Activated naive CD4-positive, alpha-beta T cell treated with anti-CD3 and anti-CD28 coated beads for 36 hours (primary cell): ENCODE measurements at regions not wholly inside any gene's neighbourhood (a gene's known extent, or its start where the extent isn't known, plus 50 kb on each side); places are given as distances from the start of the nearest gene placed in this dataset.
"Not testable (repeated sequence)": the region's sequence is repeated elsewhere in the genome, so short reads cannot be mapped to it uniquely, and the experiment has no call there.

Source experiments
- CTCF ChIA-PET: fragments of 350-600 bp; sonication (Branson Sonifier 250); formaldehyde crosslinking; loops from one replicate; lab custom pipeline; 2021; ENCODE audit warnings: antibody characterized with exemption; lab: Charles Lee
- DNase-seq: peaks from one replicate; pipeline ENCODE4 v3.0.0-alpha.2; 2020
- H3K27ac Mint-ChIP-seq: one replicate; pipeline ENCODE4 v1.8.0; 2021; ENCODE audit warnings: mild to moderate bottlenecking, mixed read lengths
- H3K27me3 Mint-ChIP-seq: one replicate; pipeline ENCODE4 v1.8.0; 2021; ENCODE audit warnings: low read depth, mixed read lengths
- H3K36me3 Mint-ChIP-seq: one replicate; pipeline ENCODE4 v1.8.0; 2021; ENCODE audit warnings: low read depth, mixed read lengths
- H3K4me1 Mint-ChIP-seq: one replicate; pipeline ENCODE4 v1.8.0; 2021; ENCODE audit warnings: low read depth, mixed read lengths
- H3K4me3 Mint-ChIP-seq: one replicate; pipeline ENCODE4 v1.8.0; 2021; ENCODE audit warnings: mild to moderate bottlenecking, moderate library complexity, mixed read lengths
- H3K9me3 Mint-ChIP-seq: one replicate; pipeline ENCODE4 v1.8.0; 2021; ENCODE audit warnings: mixed read lengths
- intact Hi-C: fragments of 100-400 bp; cut with micrococcal nuclease; formaldehyde crosslinking; loops from one replicate; pipeline ENCODE4 v1.15.1; 2023

GRCh38 chr4:131526686-131527085 lies 1622.4 kb upstream of the PCDH10 start:
- CTCF ChIA-PET = no interaction called here
- intact Hi-C loops = no loop called here
- H3K27ac Mint-ChIP-seq = no peak overlapping the region
- no peaks in the 10 kb centered on the region for H3K27me3 Mint-ChIP-seq
- no peaks in the 10 kb centered on the region for H3K36me3 Mint-ChIP-seq
- peaks cover 6% of the 10 kb centered on the region for H3K9me3 Mint-ChIP-seq
- no peak for DNase-seq
- no peaks in the 10 kb centered on the region for H3K4me1 Mint-ChIP-seq
- H3K4me3 Mint-ChIP-seq = no peak overlapping the region

GRCh38 chr4:131531087-131531486 lies 1618.0 kb upstream of the PCDH10 start:
- Mint-ChIP-seq H3K4me3 (no peak overlapping the region), H3K27me3 (no peaks in the 10 kb centered on the region), H3K9me3 (peaks cover 3% of the 10 kb centered on the region), H3K27ac (no peak overlapping the region), H3K36me3 (no peaks in the 10 kb centered on the region), H3K4me1 (no peaks in the 10 kb centered on the region)
- CTCF ChIA-PET = no interaction called here
- DNase-seq = no peak
- intact Hi-C loops = no loop called here

GRCh38 chr4:131534944-131535645 lies 1614.0 kb upstream of the PCDH10 start:
- H3K4me3 Mint-ChIP-seq = no peak overlapping the region
- no peak for DNase-seq
- peaks cover 11% of the 10 kb centered on the region for H3K9me3 Mint-ChIP-seq
- H3K27me3 Mint-ChIP-seq = no peaks in the 10 kb centered on the region
- H3K36me3 Mint-ChIP-seq = no peaks in the 10 kb centered on the region
- no peak overlapping the region for H3K27ac Mint-ChIP-seq
- intact Hi-C loops = no loop called here
- CTCF ChIA-PET = no interaction called here
- no peaks in the 10 kb centered on the region for H3K4me1 Mint-ChIP-seq

- Mint-ChIP-seq H3K4me1 (no peaks in the 10 kb centered on the region), H3K27ac (no peak overlapping the region), H3K36me3 (no peaks in the 10 kb centered on the region), H3K4me3 (no peak overlapping the region), H3K27me3 (no peaks in the 10 kb centered on the region), H3K9me3 (peaks cover 8% of the 10 kb centered on the region)
- intact Hi-C loops = no loop called here
- CTCF ChIA-PET = no interaction called here
- DNase-seq = no peak
Measured at GRCh38 chr4:131540256-131540655, 1608.8 kb upstream of the PCDH10 start.

GRCh38 chr4:131547506-131547981 lies 1601.5 kb upstream of the PCDH10 start:
- no peaks in the 10 kb centered on the region for H3K27me3 Mint-ChIP-seq
- H3K4me3 Mint-ChIP-seq = no peak overlapping the region
- H3K9me3 Mint-ChIP-seq = no peaks in the 10 kb centered on the region

GRCh38 chr4:131551306-131551705 lies 1597.8 kb upstream of the PCDH10 start:
- Mint-ChIP-seq H3K4me1 (no peaks in the 10 kb centered on the region), H3K4me3 (no peak overlapping the region), H3K36me3 (no peaks in the 10 kb centered on the region), H3K27ac (no peak overlapping the region), H3K9me3 (peaks cover 3% of the 10 kb centered on the region), H3K27me3 (no peaks in the 10 kb centered on the region)
- DNase-seq = no peak
- intact Hi-C loops = no loop called here
- CTCF ChIA-PET = no interaction called here

More at GRCh38 chr4:131547506-131547981, 1601.5 kb upstream of the PCDH10 start:
- Mint-ChIP-seq H3K4me1 (no peaks in the 10 kb centered on the region), H3K36me3 (no peaks in the 10 kb centered on the region), H3K27ac (no peak overlapping the region)
- DNase-seq = no peak
- CTCF ChIA-PET = no interaction called here
- intact Hi-C loops = no loop called here

GRCh38 chr4:131566026-131566425 lies 1583.1 kb upstream of the PCDH10 start:
- CTCF ChIA-PET = no interaction called here
- H3K4me1 Mint-ChIP-seq = no peaks in the 10 kb centered on the region

GRCh38 chr4:131584587-131584986 lies 1564.5 kb upstream of the PCDH10 start:
- CTCF ChIA-PET = interaction anchor here (0.6 kb wide), 1 partner anchor 39 kb away, joined by 3 read pairs; no protein-coding TSS in a partner anchor
- no peak overlapping the region for H3K27ac Mint-ChIP-seq
- peaks cover 2% of the 10 kb centered on the region for H3K9me3 Mint-ChIP-seq
- no peak for DNase-seq
- no peaks in the 10 kb centered on the region for H3K4me1 Mint-ChIP-seq
- H3K36me3 Mint-ChIP-seq = no peaks in the 10 kb centered on the region
- intact Hi-C loops = no loop called here
- no peaks in the 10 kb centered on the region for H3K27me3 Mint-ChIP-seq
- H3K4me3 Mint-ChIP-seq = no peak overlapping the region

More at GRCh38 chr4:131566026-131566425, 1583.1 kb upstream of the PCDH10 start:
- no peaks in the 10 kb centered on the region for H3K36me3 Mint-ChIP-seq
- no peaks in the 10 kb centered on the region for H3K27me3 Mint-ChIP-seq
- H3K4me3 Mint-ChIP-seq = no peak overlapping the region
- H3K27ac Mint-ChIP-seq = no peak overlapping the region
- intact Hi-C loops = no loop called here
- no peak for DNase-seq
- peaks cover 9% of the 10 kb centered on the region for H3K9me3 Mint-ChIP-seq

GRCh38 chr4:131595140-131595539 lies 1554.0 kb upstream of the PCDH10 start:
- intact Hi-C loops = no loop called here
- Mint-ChIP-seq H3K4me3 (no peak overlapping the region), H3K27me3 (no peaks in the 10 kb centered on the region), H3K4me1 (no peaks in the 10 kb centered on the region), H3K36me3 (no peaks in the 10 kb centered on the region), H3K27ac (no peak overlapping the region), H3K9me3 (peaks cover 9% of the 10 kb centered on the region)
- CTCF ChIA-PET = no interaction called here
- no peak for DNase-seq

- Mint-ChIP-seq H3K4me3 (no peak overlapping the region), H3K9me3 (peaks cover 6% of the 10 kb centered on the region), H3K27ac (no peak overlapping the region), H3K4me1 (no peaks in the 10 kb centered on the region), H3K36me3 (no peaks in the 10 kb centered on the region), H3K27me3 (no peaks in the 10 kb centered on the region)
- intact Hi-C loops = no loop called here
- CTCF ChIA-PET = no interaction called here
- no peak for DNase-seq
Measured at GRCh38 chr4:131603705-131604104, 1545.4 kb upstream of the PCDH10 start.

- Mint-ChIP-seq H3K4me3 (no peak overlapping the region), H3K9me3 (peaks cover 10% of the 10 kb centered on the region), H3K27me3 (no peaks in the 10 kb centered on the region), H3K27ac (no peak overlapping the region), H3K36me3 (no peaks in the 10 kb centered on the region), H3K4me1 (no peaks in the 10 kb centered on the region)
- CTCF ChIA-PET = interaction anchor here (0.6 to 0.7 kb wide), 2 partner anchors 961 to 1032 kb away, joined by 3 to 4 read pairs; no protein-coding TSS in a partner anchor
- intact Hi-C loops = no loop called here
- no peak for DNase-seq
Measured at GRCh38 chr4:131609039-131609438, 1540.1 kb upstream of the PCDH10 start.

GRCh38 chr4:131610517-131610916 lies 1538.6 kb upstream of the PCDH10 start:
- CTCF ChIA-PET, H3K4me1 Mint-ChIP-seq, H3K36me3 Mint-ChIP-seq, DNase-seq, H3K4me3 Mint-ChIP-seq, H3K27me3 Mint-ChIP-seq, H3K27ac Mint-ChIP-seq, intact Hi-C loops: not testable (repeated sequence)
- peaks cover 10% of the 10 kb centered on the region for H3K9me3 Mint-ChIP-seq

GRCh38 chr4:131613086-131613823 lies 1535.8 kb upstream of the PCDH10 start:
- peaks cover 10% of the 10 kb centered on the region for H3K9me3 Mint-ChIP-seq
- no peak overlapping the region for H3K4me3 Mint-ChIP-seq
- H3K27ac Mint-ChIP-seq = no peak overlapping the region
- intact Hi-C loops = no loop called here
- H3K36me3 Mint-ChIP-seq = no peaks in the 10 kb centered on the region
- no peaks in the 10 kb centered on the region for H3K27me3 Mint-ChIP-seq
- DNase-seq = no peak
- H3K4me1 Mint-ChIP-seq = no peaks in the 10 kb centered on the region
- CTCF ChIA-PET = no interaction called here
